ENCODE measurements at regions not wholly inside any gene's neighbourhood (a gene's known extent, or its start where the extent isn't known, plus 50 kb on each side); places are given as distances from the start of the nearest gene placed in this dataset.

GRCh38 chr1:81071969-81072753 lies 728.6 kb upstream of the ADGRL2 start (continued):
- TF ChIP-seq SUZ12 (IDR thresholded peaks at IDR 0.05; ENCODE audit: low read length), result no peak
- no peak for TF ChIP-seq SAP30 (IDR thresholded peaks at IDR 0.05; ENCODE audit: insufficient read depth, insufficient replicate concordance, low read length)
- no peak for TF ChIP-seq KDM4A (IDR thresholded peaks at IDR 0.05; ENCODE audit: low read depth, low read length, severe bottlenecking)
- no peak for TF ChIP-seq BRCA1 (IDR thresholded peaks at IDR 0.05; ENCODE audit: low read depth, low read length)
- no peak for TF ChIP-seq RXRA (IDR thresholded peaks at IDR 0.05; ENCODE audit: insufficient read depth, low read depth, low read length)
- no peak for TF ChIP-seq CEBPB (IDR thresholded peaks at IDR 0.05; ENCODE audit: low read depth, low read length)
- TF ChIP-seq MAX (IDR thresholded peaks at IDR 0.05), result no peak
- TF ChIP-seq RNF2 (IDR thresholded peaks at IDR 0.05; ENCODE audit: borderline replicate concordance, low read depth, low read length, missing control alignments, poor library complexity, severe bottlenecking), result no peak

Measured in H1 (cell line).